Mucosa of stomach (tissue), 1 donor: ENCODE measurements at regions not wholly inside any gene's neighbourhood (a gene's known extent, or its start where the extent isn't known, plus 50 kb on each side); places are given as distances from the start of the nearest gene placed in this dataset.
"Not testable (repeated sequence)": the region's sequence is repeated elsewhere in the genome, so short reads cannot be mapped to it uniquely, and the experiment has no call there.

Source experiments
- H3K27me3 ChIP-seq: one replicate; pipeline ENCODE4 v1.7.0; 2013; ENCODE audit warnings: mild to moderate bottlenecking, low read length; ENCODE audit not compliant: control insufficient read depth, insufficient read depth
- H3K36me3 ChIP-seq: one replicate; pipeline ENCODE4 v1.7.0; 2013; ENCODE audit warnings: low read length; ENCODE audit not compliant: control insufficient read depth, insufficient read depth
- H3K4me1 ChIP-seq: one replicate; pipeline ENCODE4 v1.7.0; 2013; ENCODE audit warnings: mild to moderate bottlenecking, low read length; ENCODE audit not compliant: control insufficient read depth, insufficient read depth
- H3K4me3 ChIP-seq: one replicate; pipeline ENCODE4 v1.7.0; 2013; ENCODE audit warnings: low read length
- H3K9ac ChIP-seq: one replicate; pipeline ENCODE4 v1.7.0; 2013; ENCODE audit warnings: mild to moderate bottlenecking, low read length, moderate library complexity
- H3K9me3 ChIP-seq: one replicate; pipeline ENCODE4 v1.7.0; 2013; ENCODE audit warnings: mild to moderate bottlenecking, low read length, moderate library complexity; ENCODE audit not compliant: control insufficient read depth
- donor health status: Pancreatic carcinoma.

DNA sequence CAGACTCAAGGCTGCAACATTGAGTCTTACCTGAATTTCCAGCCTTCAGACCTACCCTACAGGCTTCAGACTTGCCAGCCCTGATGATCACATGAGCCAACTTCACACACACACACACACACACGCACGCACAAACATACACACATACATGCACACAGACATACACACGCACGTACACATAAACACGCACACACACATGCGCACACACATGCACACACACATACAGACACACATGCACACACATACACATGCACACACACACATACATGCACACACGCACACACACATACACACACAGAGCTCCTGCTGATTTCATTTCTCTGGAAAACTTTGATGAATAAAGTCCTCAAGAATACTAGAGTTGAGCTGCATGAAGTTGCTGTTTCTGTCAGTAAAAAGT, 78.3 kb upstream of the SLC2A1 start:
- no peaks in the 10 kb centered on the region for H3K27me3 ChIP-seq
- no peak overlapping the region for H3K9ac ChIP-seq
- no peaks in the 10 kb centered on the region for H3K36me3 ChIP-seq
- H3K4me1 ChIP-seq = peaks cover 9% of the 10 kb centered on the region
- no peak overlapping the region for H3K4me3 ChIP-seq
- H3K9me3 ChIP-seq = no peaks in the 10 kb centered on the region

GRCh38 chr1:43035821-43036741, 77.4 kb upstream of the SLC2A1 start:
- H3K9ac ChIP-seq = no peak overlapping the region

GRCh38 chr1:43034778-43035177, 76.1 kb upstream of the SLC2A1 start:
- Histone ChIP-seq H3K4me1 (peaks cover 14% of the 10 kb centered on the region), H3K9ac (no peak overlapping the region), H3K4me3 (no peak overlapping the region), H3K27me3 (no peaks in the 10 kb centered on the region), H3K9me3 (no peaks in the 10 kb centered on the region), H3K36me3 (no peaks in the 10 kb centered on the region)

More at GRCh38 chr1:43035821-43036741, 77.4 kb upstream of the SLC2A1 start:
- Histone ChIP-seq H3K4me3 (no peak overlapping the region), H3K9me3 (no peaks in the 10 kb centered on the region), H3K36me3 (no peaks in the 10 kb centered on the region), H3K27me3 (no peaks in the 10 kb centered on the region), H3K4me1 (peaks cover 14% of the 10 kb centered on the region)

GRCh38 chr1:43034195-43034658, 75.6 kb upstream of the SLC2A1 start:
- H3K4me1 ChIP-seq = peaks cover 14% of the 10 kb centered on the region
- H3K9ac ChIP-seq = no peak overlapping the region
- no peaks in the 10 kb centered on the region for H3K9me3 ChIP-seq
- no peaks in the 10 kb centered on the region for H3K36me3 ChIP-seq
- H3K4me3 ChIP-seq = no peak overlapping the region
- no peaks in the 10 kb centered on the region for H3K27me3 ChIP-seq

DNA sequence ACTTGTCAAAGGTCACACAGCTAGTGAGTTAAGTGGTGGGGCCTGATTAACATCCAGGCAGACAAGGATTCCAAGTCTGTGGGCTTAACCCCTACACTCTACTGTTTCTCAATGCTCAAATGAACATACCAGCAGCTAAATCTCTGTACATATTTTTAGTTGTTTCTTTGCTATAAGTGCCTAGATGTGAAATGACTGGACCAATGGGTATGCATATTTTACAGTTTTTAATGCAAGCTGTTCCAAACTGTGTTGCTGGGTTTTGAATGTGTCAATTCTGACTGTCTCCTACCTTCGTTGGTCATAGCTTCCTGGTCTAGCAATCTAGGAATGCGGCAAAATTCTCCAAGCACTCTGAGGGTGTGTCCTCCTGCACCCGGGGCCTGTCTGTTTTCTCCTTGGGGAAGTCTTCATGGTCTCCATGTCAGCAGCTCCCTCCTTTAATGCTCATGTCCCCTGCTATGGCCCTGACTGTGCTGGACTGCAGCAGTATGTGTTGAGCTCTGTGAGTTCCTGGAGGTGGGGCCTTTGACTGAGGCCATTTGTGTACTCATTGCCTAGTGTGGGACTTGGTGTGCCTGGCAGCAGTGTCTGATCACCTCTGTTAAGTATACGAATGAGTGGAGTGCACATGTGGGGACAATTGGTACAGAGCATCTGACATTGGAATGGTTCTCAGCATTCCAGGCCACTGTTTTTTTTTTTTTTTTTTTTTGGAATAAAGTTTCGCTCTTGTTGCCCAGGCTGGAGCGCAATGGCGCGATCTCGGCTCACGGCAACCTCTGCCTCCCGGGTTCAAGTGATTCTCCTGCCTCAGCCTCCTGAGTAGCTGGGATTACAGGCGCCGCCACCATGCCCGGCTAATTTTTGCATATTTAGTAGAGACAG, 72.9 kb upstream of the SLC2A1 start:
- Histone ChIP-seq H3K36me3 (no peaks in the 10 kb centered on the region), H3K9ac (no peak overlapping the region), H3K4me3 (no peak overlapping the region), H3K9me3 (no peaks in the 10 kb centered on the region), H3K27me3 (no peaks in the 10 kb centered on the region), H3K4me1 (peaks cover 14% of the 10 kb centered on the region)

- H3K4me3 ChIP-seq = no peak overlapping the region
- no peaks in the 10 kb centered on the region for H3K27me3 ChIP-seq
- no peaks in the 10 kb centered on the region for H3K9me3 ChIP-seq
- no peaks in the 10 kb centered on the region for H3K4me1 ChIP-seq
- H3K36me3 ChIP-seq = no peaks in the 10 kb centered on the region
- H3K9ac ChIP-seq = no peak overlapping the region
These were observed 66.2 kb upstream of the SLC2A1 start for GRCh38 chr1:43024905-43025304.

DNA sequence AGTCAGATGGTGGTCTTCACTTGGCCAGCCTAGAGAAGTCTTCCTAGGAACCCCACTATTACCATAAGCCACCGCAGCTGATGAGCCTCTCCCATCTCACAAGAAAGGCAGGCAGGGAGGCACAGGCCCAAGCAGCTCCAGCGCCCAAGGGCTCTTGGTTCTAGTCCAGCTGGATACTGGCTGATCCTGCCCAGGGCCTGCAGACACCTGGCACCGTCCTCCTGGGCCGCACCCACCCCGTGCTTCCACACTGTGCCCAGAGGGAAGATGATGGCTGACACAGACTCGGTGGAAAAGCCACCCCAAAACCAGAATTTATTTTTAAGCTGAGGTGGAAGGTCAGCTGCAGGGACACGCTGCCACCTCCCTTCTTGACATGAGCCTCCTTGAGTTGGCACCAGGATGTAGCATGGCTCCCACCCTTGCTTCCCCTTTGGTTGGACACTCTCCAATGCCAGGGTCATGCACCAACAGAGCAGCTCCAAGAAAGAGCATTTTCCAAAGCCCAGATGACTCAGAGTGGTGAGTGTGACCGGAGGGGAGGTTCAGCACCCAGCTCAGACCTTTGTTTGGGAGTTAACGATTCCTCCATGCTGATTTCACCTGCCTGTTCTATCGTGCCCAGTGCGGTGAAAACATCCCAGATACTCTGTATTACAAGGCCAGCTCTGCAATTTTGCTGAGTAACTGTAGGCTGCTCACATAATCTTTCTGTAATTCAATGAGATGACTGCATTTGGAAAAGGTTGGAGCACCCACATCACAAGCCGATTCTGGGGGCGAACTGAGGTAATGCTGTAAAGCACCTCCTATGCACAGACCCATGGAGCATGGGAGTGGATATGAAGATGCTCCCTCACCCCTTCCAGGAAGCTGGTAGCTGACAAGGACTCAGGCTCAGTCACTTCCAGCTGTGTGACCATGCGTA, 63.1 kb upstream of the SLC2A1 start:
- no peaks in the 10 kb centered on the region for H3K36me3 ChIP-seq
- H3K9me3 ChIP-seq = no peaks in the 10 kb centered on the region
- H3K9ac ChIP-seq = no peak overlapping the region
- H3K4me3 ChIP-seq = no peak overlapping the region
- H3K4me1 ChIP-seq = no peaks in the 10 kb centered on the region
- no peaks in the 10 kb centered on the region for H3K27me3 ChIP-seq

- H3K9ac ChIP-seq = no peak overlapping the region
- no peaks in the 10 kb centered on the region for H3K36me3 ChIP-seq
- no peaks in the 10 kb centered on the region for H3K27me3 ChIP-seq
- H3K9me3 ChIP-seq = no peaks in the 10 kb centered on the region
- H3K4me3 ChIP-seq = no peak overlapping the region
- H3K4me1 ChIP-seq = no peaks in the 10 kb centered on the region
These were observed 60.6 kb upstream of the SLC2A1 start for GRCh38 chr1:43019226-43019625.

GRCh38 chr1:43018121-43018520, 59.5 kb upstream of the SLC2A1 start:
- H3K9ac ChIP-seq = no peak overlapping the region
- no peaks in the 10 kb centered on the region for H3K4me1 ChIP-seq
- H3K9me3 ChIP-seq = no peaks in the 10 kb centered on the region
- no peaks in the 10 kb centered on the region for H3K27me3 ChIP-seq
- H3K36me3 ChIP-seq = no peaks in the 10 kb centered on the region
- H3K4me3 ChIP-seq = no peak overlapping the region

DNA sequence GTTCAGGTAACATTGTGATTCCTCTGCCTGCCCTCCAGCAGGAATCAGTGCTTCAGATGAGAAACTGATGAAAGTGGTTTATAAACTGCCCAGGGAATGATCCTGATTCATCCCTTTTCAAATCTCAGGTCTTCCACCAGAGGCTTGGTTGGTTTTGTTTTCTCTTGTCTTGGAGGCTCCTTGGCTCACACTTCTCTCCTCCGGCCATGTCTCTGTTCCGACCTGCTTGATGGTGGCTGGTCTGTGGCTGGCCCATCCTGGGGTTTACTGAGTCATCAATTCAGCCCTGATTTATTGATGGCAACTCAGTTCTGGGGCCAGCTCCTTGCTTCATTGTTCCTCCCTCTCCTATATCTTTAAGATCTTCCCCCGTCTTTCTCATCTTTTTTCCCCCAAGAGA, 56.6 kb upstream of the SLC2A1 start:
- Histone ChIP-seq H3K27me3 (peaks cover 12% of the 10 kb centered on the region), H3K4me3 (no peak overlapping the region), H3K9ac (no peak overlapping the region), H3K4me1 (no peaks in the 10 kb centered on the region), H3K9me3 (no peaks in the 10 kb centered on the region), H3K36me3 (no peaks in the 10 kb centered on the region)

DNA sequence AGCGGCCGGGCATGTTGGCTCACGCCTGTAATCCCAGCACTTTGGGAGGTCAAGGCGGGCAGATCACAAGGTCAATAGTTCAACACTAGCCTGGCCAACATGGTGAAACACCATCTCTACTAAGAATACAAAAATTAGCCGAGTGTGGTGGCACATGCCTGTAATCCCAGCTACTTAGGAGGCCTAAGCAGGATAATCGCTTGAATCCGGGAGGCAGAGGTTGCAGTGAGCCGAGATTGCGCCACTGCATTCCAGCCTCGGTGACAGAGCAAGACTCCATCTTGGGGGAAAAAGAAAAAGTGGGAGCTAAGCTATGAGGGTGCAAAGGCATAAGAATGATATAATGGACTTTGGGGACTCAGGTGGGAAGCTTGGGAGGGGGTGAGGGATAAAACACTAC, 55.9 kb upstream of the SLC2A1 start:
- not testable (repeated sequence) for H3K4me3 ChIP-seq, H3K9me3 ChIP-seq, H3K4me1 ChIP-seq, H3K9ac ChIP-seq, H3K36me3 ChIP-seq
- H3K27me3 ChIP-seq = peaks cover 12% of the 10 kb centered on the region
